ENCODE measurements at regions not wholly inside any gene's neighbourhood (a gene's known extent, or its start where the extent isn't known, plus 50 kb on each side); places are given as distances from the start of the nearest gene placed in this dataset.
"Not testable (repeated sequence)": the region's sequence is repeated elsewhere in the genome, so short reads cannot be mapped to it uniquely, and the experiment has no call there.

DNA sequence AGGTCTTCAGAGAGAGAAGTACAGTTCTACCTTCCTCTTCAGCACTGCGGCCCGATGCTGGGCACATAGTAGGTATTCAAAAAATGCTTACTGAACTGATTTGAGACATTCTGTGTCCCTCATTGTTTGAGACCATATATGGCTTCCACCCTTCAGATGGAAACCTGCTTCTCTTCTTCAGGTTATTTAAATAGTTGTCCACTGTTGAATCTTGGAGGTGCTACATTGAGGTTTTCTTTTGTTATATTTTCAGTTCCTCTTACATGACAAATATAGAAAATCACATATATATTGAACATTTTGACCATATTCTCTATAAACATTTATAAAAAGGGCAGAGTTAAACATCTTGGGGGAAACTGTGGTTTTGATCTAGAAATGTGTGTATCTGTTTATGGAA, 200.2 kb upstream of the LRRC3B start:
- no peak for DNase-seq

- no peak for DNase-seq
These were observed 197.5 kb upstream of the LRRC3B start for GRCh38 chr3:26425076-26425475.

DNA sequence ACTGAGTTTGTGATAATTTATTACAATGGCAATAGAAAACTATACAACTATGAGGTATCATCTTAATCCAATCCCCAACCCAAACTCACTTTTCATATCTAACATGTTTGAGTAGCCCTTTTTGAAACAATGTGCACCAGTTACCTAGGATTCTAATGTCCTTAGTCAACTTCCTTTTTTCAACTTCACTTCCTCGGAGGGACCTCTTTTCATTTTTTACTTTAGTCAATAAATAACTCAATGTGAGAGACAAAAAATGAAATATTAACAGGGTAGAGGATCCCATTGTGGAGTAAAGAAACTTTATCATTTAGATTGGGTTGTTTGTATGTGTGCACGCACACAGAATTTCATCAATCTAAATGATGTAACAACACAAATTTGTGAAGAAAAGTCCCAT, 193.6 kb upstream of the LRRC3B start:
- no peak for DNase-seq

DNA sequence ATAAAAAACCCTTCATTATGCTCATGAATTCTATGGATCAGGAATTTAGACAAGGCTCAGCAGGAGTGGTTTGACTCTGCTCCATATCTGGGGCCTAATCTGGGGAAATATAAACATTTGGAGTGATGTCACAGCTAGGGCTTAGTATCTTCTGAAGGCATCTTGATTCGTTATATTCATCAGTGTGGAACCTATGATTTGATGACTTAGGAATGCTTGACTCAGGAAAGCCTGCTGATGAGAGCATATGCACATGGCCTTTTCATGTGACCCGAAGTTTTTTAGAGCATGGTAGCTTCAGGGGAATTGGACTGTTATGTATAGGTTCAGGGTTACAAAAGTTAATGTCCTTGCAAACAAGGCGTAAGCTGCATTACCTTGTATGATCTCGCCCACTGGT, 184.9 kb upstream of the LRRC3B start:
- DNase-seq, result no peak

DNA sequence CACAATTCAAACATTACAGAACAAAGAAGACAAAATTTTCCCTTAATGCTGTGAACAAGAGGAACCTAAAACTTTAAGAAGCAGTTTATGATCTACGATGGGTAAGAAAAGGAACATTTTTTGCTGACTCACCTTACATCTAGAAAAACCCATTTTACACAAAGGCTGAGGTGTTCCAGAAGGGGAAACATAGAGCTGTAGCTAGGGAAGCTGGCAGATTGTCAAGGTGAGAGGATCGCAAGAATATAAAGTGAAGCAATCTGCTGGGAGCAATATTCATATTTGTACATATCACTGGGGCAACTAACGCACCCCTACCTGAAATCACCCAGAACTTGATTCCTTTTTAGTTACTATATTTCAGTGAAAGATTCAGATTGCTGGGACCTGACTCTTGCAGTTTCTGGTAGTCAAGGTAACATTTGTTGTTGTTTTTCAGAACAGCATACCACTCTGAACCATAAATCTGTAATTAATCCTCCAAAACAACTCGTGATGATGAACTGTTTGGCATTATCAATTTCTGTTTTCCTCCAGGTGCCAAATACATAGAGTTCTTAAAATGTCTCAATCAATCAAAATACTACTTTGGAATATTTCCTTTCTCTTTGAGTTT, 184.1 kb upstream of the LRRC3B start:
- DNase-seq, result no peak

DNA sequence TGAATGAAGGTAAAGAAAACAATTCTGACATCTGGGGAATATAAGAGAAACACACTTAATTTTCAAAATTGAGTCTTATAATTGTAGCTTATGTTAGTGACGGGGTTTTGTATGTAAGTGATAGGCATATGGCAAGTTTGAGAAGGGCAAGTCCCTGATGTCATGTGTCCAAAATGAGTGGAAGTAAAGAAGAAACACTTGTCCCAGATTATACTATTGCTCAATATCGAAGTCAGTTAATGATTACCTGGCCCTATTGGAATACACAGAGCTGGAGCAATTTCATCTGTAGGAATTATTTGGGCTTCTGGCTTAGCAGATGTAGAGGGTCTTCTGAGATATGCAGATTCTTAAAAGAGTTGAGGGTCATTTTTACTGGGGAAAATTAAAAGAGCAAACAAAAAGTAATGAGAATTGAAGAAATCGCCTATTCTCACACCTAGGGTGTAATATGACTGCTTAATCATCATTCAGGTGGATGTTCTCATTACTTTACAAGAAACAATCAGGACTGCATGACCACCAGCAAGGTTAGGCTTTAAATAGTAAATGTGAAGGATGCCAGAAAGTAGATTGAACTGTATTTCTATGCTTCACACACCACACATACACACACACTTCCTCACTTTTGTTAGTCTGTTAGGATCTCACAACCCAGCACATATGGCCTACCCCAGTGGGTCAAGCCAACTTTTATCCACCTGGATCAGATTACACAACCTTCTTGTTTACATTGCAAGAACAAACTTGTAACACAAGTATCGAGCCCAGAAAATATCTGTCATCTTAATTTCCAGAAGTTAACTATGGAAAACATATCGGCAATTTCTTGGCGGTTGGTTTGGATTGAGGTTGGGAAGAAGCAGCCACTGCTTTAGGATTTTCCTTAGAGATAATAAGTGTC, 183.3 kb upstream of the LRRC3B start:
- no peak for DNase-seq

DNA sequence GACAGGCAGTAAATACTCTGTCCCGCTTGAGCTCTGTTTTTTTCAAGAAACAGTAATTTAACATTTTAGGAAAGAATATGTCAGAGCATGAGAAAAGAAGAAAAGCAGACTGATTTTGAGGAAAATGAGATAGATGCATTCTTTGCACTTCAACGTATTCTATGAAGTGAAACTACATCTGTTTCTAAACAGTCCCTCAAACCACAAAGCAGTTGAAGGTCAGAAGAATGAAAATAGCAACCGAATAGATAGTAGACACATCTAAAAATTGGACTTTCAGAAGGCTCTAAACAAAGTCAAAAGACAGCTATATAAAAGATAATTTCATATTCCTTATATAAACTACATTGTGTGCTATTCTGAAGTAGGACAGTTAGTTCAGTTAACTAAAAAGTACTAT, 172.6 kb upstream of the LRRC3B start:
- DNase-seq, result no peak

- no peak for DNase-seq
These were observed 170.2 kb upstream of the LRRC3B start for GRCh38 chr3:26452363-26452762.

- DNase-seq, result no peak
These were observed 161.6 kb upstream of the LRRC3B start for GRCh38 chr3:26460985-26461384.

DNA sequence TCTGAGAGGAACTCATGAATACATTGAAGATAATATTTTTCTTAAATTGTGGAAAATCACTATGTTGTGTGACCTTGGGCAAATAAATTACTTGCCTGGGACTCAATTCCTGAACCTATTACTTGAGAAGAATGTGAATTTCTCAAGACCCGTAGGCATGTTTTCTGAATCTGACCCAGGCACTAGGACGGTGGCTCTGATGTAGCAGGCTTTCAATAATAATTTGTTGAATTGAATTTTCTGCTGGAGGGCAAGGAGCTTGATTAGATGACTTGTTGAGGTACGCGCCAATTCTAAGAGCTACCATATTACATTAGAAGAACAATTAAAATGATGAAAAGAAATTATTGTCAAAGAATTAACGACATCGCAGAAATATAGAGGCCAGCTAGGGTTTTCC, 150.2 kb upstream of the LRRC3B start:
- DNase-seq, result no peak

GRCh38 chr3:26474706-26475105, 147.9 kb upstream of the LRRC3B start:
- no peak for DNase-seq

- DNase-seq, result no peak
These were observed 142.2 kb upstream of the LRRC3B start for GRCh38 chr3:26480377-26480776.

- DNase-seq, result no peak
These were observed 138.4 kb upstream of the LRRC3B start for GRCh38 chr3:26484140-26484539.

- DNase-seq, result no peak
These were observed 124.3 kb upstream of the LRRC3B start for GRCh38 chr3:26498271-26498670.

DNA sequence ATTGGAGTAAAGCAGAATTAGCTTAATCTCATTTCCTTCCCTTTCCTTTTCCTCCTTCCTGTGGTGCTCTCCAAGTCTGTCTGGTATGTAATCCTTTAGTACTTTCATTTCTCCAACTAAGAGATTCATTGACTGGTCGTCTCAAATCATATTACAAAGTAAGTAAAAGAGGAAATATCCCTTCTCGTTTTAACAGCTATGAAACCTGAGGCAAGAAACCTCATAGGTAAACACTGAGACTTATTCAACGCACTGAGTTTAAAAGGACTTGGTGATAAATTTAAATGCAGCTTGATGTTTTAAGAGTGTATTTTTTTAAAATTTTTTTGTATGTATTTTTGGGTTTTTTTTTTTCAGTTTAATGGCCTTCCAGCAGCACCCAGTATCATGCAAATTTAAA, 117.2 kb upstream of the LRRC3B start:
- no peak for DNase-seq

- not testable (repeated sequence) for DNase-seq
These were observed 108.0 kb upstream of the LRRC3B start for GRCh38 chr3:26514445-26515029.

GRCh38 chr3:26515351-26515750, 107.2 kb upstream of the LRRC3B start:
- DNase-seq, result no peak

- DNase-seq, result no peak
These were observed 101.3 kb upstream of the LRRC3B start for GRCh38 chr3:26521261-26521660.

DNA sequence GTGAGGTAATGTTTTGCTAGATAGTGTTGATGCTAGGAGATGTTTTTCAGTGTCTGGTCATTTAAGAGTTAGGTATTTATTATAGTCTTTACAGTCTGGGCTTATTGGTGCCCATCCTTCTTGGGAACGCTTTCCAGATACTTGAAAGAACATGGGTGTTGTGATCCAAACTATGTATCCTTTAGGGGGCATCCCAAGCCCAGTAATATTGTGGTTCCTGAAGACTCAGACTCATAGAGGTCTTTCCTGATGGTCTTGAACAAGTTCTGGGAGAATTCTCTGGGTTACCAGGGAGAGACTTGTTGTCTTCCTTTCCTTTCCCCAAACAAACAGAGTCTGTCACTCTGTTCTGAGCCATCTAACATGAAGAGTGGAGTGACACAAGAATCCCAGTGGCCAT, 99.7 kb upstream of the LRRC3B start:
- DNase-seq, result no peak

DNA sequence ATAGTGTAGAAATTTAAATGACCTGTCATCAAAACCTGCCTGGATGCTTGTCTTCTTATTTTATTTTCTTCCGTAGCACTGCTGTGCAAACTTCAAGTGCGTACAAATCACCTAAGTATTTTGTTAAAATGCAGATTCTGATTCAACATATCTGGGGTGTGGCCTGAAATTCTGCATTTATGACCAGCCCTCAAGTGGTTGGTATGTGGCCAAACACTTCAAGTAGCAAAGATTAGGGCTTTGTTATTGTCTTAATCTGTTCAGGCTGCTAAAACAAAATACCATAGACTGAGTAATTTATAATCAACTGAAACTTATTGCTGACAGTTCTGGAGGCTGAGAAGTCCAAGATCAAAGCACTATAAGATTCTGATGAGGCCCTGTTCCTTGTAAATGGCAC, 97.6 kb upstream of the LRRC3B start:
- DNase-seq, result no peak

GRCh38 chr3:26535151-26535550, 87.4 kb upstream of the LRRC3B start:
- no peak for DNase-seq

GRCh38 chr3:26536955-26537354, 85.6 kb upstream of the LRRC3B start:
- no peak for DNase-seq

GRCh38 chr3:26550413-26550812, 72.2 kb upstream of the LRRC3B start:
- no peak for DNase-seq

GRCh38 chr3:26556637-26557036, 65.9 kb upstream of the LRRC3B start:
- no peak for DNase-seq
